ENCODE measurements at regions not wholly inside any gene's neighbourhood (a gene's known extent, or its start where the extent isn't known, plus 50 kb on each side); places are given as distances from the start of the nearest gene placed in this dataset.

DNA sequence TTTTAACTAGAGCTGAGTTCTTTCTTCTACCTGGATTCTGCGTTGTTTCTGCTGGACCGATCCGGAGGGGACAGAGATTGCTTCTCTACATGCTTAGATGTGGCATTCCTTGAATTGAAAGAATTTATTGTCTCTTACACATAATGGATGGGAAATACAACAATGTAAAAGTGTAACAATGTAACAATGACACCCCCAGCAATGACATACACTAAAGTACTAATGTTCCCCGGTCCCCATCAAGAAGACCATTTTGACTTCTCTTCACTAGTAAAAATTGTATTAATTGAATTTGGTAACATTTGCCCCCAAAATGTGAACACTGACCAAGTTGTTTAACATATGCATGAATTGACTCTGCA is 760.2 kb downstream of the TAF11L14 start:
- Histone ChIP-seq H3K4me1 (ENCODE audit: control insufficient read depth in 1 of 2, insufficient read depth in 2 of 2, low read length in 2 of 2) (peaks cover 0 to 3% of the 10 kb centered on the region in 2 experiments), H4K8ac (ENCODE audit: low read depth, low read length) (no peak overlapping the region), H3K79me2 (ENCODE audit: control insufficient read depth, insufficient read depth, low read length, poor library complexity) (no peaks in the 10 kb centered on the region), H3K14ac (ENCODE audit: low read length) (no peak overlapping the region), H4K12ac (ENCODE audit: low read depth, low read length) (no peak overlapping the region), H3K4me2 (ENCODE audit: low read length) (no peak overlapping the region), H3K9me3 (ENCODE audit: insufficient read depth, low read depth, low read length) (no peaks in the 10 kb centered on the region), H3K79me1 (ENCODE audit: low read length) (no peaks in the 10 kb centered on the region), H4K91ac (ENCODE audit: low read depth, low read length) (no peak overlapping the region), H2BK12ac (ENCODE audit: low read length) (no peak overlapping the region), H3K36me3 (ENCODE audit: control insufficient read depth in 1 of 2, insufficient read depth in 2 of 2, low read length in 2 of 2) (no peaks in the 10 kb centered on the region), H3K27me3 (ENCODE audit: insufficient read depth, low read length) (peaks cover 2% of the 10 kb centered on the region), H3K18ac (ENCODE audit: low read length) (no peak overlapping the region), H2BK5ac (ENCODE audit: low read depth, low read length, poor library complexity) (no peak overlapping the region), H3K4me3 (ENCODE audit: low read depth, low read length) (no peak overlapping the region), H2AFZ (ENCODE audit: insufficient read depth, low read length, poor library complexity) (no peak overlapping the region), H2BK120ac (ENCODE audit: insufficient read depth, low read length, poor library complexity) (no peak overlapping the region), H2AK5ac (ENCODE audit: low read length) (no peak overlapping the region), H3K23ac (ENCODE audit: low read length) (no peak overlapping the region), H3K4ac (ENCODE audit: low read depth, low read length) (no peak overlapping the region), H3K9ac (ENCODE audit: low read length) (no peak overlapping the region), H3K27ac (ENCODE audit: low read depth, low read length) (no peak overlapping the region)
- no peak for DNase-seq
- no CpG with 5 or more reads among the region's 4 CpGs for WGBS (ENCODE audit: extremely low coverage, insufficient coverage, insufficient read length)

DNA sequence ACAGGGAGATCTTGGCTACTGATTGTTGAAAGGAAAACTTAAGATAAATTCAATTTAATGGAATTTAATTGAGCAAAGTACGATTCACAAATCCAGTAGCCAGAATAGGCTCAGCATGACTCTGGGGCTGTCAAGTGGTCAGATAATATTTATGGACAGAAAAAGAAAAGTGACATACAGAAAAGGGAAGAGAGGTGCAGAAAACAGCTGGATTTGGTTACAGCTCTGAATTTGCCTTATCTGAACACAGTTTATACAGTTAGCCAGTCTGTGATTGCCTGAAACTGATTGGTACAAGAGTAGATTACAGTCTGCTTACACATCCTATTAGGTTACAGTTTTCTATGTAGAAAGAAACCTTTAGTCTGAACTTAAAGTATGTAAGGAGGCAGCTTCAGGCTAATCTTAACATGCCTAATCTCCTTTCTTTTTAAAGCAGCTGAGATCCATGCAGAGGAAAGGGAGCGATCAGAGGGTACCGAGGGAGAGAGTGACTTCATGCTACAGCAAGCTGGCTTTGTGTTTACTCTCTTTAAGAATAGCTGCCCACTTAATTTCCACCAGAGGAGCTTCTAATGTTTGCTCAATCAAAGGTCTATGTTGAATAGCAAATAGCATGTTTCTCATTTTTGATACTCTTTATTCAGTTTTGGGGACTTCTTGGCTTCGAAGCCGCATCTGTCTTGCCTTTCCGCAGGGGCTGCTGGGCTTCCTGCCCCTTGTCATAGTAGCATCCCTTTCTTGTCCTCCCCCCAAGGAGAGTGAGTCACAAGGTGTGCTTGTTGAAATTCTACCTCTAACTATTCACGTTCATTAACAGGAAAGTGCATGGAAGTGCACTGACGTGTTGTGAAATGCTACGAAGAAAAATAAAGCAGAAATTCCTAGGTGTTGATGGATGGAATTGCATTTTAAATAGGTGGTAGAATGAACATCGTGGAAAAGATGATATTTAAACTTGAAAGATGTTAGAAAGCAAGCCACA is 761.2 kb downstream of the TAF11L14 start:
- WGBS (ENCODE audit: extremely low coverage, insufficient coverage, insufficient read length), result no CpG with 5 or more reads among the region's 10 CpGs
- Histone ChIP-seq H3K27ac (ENCODE audit: low read depth, low read length) (no peak overlapping the region), H4K91ac (ENCODE audit: low read depth, low read length) (no peak overlapping the region), H3K14ac (ENCODE audit: low read length) (no peak overlapping the region), H3K4ac (ENCODE audit: low read depth, low read length) (no peak overlapping the region), H2BK120ac (ENCODE audit: insufficient read depth, low read length, poor library complexity) (no peak overlapping the region), H2AFZ (ENCODE audit: insufficient read depth, low read length, poor library complexity) (no peak overlapping the region), H3K9ac (ENCODE audit: low read length) (no peak overlapping the region), H3K9me3 (ENCODE audit: insufficient read depth, low read depth, low read length) (no peaks in the 10 kb centered on the region), H2BK5ac (ENCODE audit: low read depth, low read length, poor library complexity) (no peak overlapping the region), H3K23ac (ENCODE audit: low read length) (no peak overlapping the region), H4K8ac (ENCODE audit: low read depth, low read length) (no peak overlapping the region), H3K79me2 (ENCODE audit: control insufficient read depth, insufficient read depth, low read length, poor library complexity) (no peaks in the 10 kb centered on the region), H3K18ac (ENCODE audit: low read length) (no peak overlapping the region), H4K12ac (ENCODE audit: low read depth, low read length) (no peak overlapping the region), H3K36me3 (ENCODE audit: control insufficient read depth in 1 of 2, insufficient read depth in 2 of 2, low read length in 2 of 2) (no peaks in the 10 kb centered on the region), H2AK5ac (ENCODE audit: low read length) (no peak overlapping the region), H2BK12ac (ENCODE audit: low read length) (no peak overlapping the region), H3K4me1 (ENCODE audit: control insufficient read depth in 1 of 2, insufficient read depth in 2 of 2, low read length in 2 of 2) (peaks cover 0 to 3% of the 10 kb centered on the region in 2 experiments), H3K4me3 (ENCODE audit: low read depth, low read length) (no peak overlapping the region), H3K4me2 (ENCODE audit: low read length) (no peak overlapping the region), H3K79me1 (ENCODE audit: low read length) (no peaks in the 10 kb centered on the region), H3K27me3 (ENCODE audit: insufficient read depth, low read length) (no peaks in the 10 kb centered on the region)
- no peak for DNase-seq

DNA sequence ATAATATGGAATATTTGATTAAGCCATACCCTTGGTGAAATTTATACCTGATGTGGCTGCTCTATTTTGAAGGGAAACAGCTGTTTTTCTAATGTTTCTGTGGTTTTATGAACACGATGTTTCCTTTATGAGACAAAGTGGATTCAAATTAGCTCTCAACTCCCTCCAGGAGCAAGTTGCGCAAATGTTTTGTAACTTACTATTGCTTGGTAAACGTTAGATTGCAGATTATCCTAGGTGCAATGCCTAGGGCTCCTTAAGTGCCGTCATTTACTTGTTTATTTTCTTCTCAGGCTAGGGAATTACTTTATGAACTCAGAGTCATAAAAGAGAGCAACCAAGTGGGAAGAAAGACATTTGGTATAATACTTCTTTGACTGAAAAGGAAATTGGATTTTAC is 763.1 kb downstream of the TAF11L14 start:
- Histone ChIP-seq H3K27ac (ENCODE audit: low read depth, low read length) (no peak overlapping the region), H3K4ac (ENCODE audit: low read depth, low read length) (no peak overlapping the region), H4K12ac (ENCODE audit: low read depth, low read length) (no peak overlapping the region), H3K9ac (ENCODE audit: low read length) (no peak overlapping the region), H2BK12ac (ENCODE audit: low read length) (no peak overlapping the region), H3K14ac (ENCODE audit: low read length) (no peak overlapping the region), H3K18ac (ENCODE audit: low read length) (no peak overlapping the region), H3K4me3 (ENCODE audit: low read depth, low read length) (no peak overlapping the region), H2BK5ac (ENCODE audit: low read depth, low read length, poor library complexity) (no peak overlapping the region), H2AFZ (ENCODE audit: insufficient read depth, low read length, poor library complexity) (no peak overlapping the region), H3K9me3 (ENCODE audit: insufficient read depth, low read depth, low read length) (no peaks in the 10 kb centered on the region), H3K36me3 (ENCODE audit: control insufficient read depth in 1 of 2, insufficient read depth in 2 of 2, low read length in 2 of 2) (no peaks in the 10 kb centered on the region), H4K8ac (ENCODE audit: low read depth, low read length) (no peak overlapping the region), H3K79me1 (ENCODE audit: low read length) (no peaks in the 10 kb centered on the region), H3K79me2 (ENCODE audit: control insufficient read depth, insufficient read depth, low read length, poor library complexity) (no peaks in the 10 kb centered on the region), H3K4me1 (ENCODE audit: control insufficient read depth in 1 of 2, insufficient read depth in 2 of 2, low read length in 2 of 2) (peaks cover 0 to 3% of the 10 kb centered on the region in 2 experiments), H3K4me2 (ENCODE audit: low read length) (no peak overlapping the region), H2AK5ac (ENCODE audit: low read length) (no peak overlapping the region), H3K27me3 (ENCODE audit: insufficient read depth, low read length) (no peaks in the 10 kb centered on the region), H4K91ac (ENCODE audit: low read depth, low read length) (no peak overlapping the region), H2BK120ac (ENCODE audit: insufficient read depth, low read length, poor library complexity) (no peak overlapping the region), H3K23ac (ENCODE audit: low read length) (no peak overlapping the region)
- no peak for DNase-seq
- no CpG with 5 or more reads among the region's 4 CpGs for WGBS (ENCODE audit: extremely low coverage, insufficient coverage, insufficient read length)

DNA sequence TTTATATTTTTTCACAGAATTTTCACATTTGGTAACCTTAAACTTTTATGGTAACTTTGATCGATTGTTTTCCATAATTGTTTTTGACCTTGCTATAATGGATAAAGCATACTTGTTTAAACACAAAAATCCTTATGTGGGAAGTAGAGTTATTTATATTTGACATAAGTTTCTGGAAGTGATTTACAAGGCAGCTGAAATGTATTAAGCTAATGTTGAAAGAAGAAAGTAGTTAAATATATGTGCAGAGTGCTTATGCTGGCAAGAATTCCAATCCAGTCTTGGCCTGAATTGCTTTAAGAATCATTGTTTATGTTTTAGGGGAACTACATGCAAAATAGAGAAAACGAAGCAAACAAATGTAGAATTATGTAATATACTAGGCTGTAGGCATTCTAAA is 763.6 kb downstream of the TAF11L14 start:
- WGBS (ENCODE audit: extremely low coverage, insufficient coverage, insufficient read length), result no CpG with 5 or more reads among the region's 2 CpGs
- Histone ChIP-seq H2BK120ac (ENCODE audit: insufficient read depth, low read length, poor library complexity) (no peak overlapping the region), H4K12ac (ENCODE audit: low read depth, low read length) (no peak overlapping the region), H3K4me3 (ENCODE audit: low read depth, low read length) (no peak overlapping the region), H3K4me2 (ENCODE audit: low read length) (no peak overlapping the region), H4K8ac (ENCODE audit: low read depth, low read length) (no peak overlapping the region), H3K27me3 (ENCODE audit: insufficient read depth, low read length) (no peaks in the 10 kb centered on the region), H3K9me3 (ENCODE audit: insufficient read depth, low read depth, low read length) (no peaks in the 10 kb centered on the region), H3K18ac (ENCODE audit: low read length) (no peak overlapping the region), H2BK5ac (ENCODE audit: low read depth, low read length, poor library complexity) (no peak overlapping the region), H3K4ac (ENCODE audit: low read depth, low read length) (no peak overlapping the region), H4K91ac (ENCODE audit: low read depth, low read length) (no peak overlapping the region), H3K79me1 (ENCODE audit: low read length) (no peaks in the 10 kb centered on the region), H3K23ac (ENCODE audit: low read length) (no peak overlapping the region), H3K36me3 (ENCODE audit: control insufficient read depth in 1 of 2, insufficient read depth in 2 of 2, low read length in 2 of 2) (no peaks in the 10 kb centered on the region), H3K14ac (ENCODE audit: low read length) (no peak overlapping the region), H3K27ac (ENCODE audit: low read depth, low read length) (no peak overlapping the region), H2AK5ac (ENCODE audit: low read length) (no peak overlapping the region), H3K4me1 (ENCODE audit: control insufficient read depth in 1 of 2, insufficient read depth in 2 of 2, low read length in 2 of 2) (peaks cover 0 to 3% of the 10 kb centered on the region in 2 experiments), H2AFZ (ENCODE audit: insufficient read depth, low read length, poor library complexity) (no peak overlapping the region), H2BK12ac (ENCODE audit: low read length) (no peak overlapping the region), H3K79me2 (ENCODE audit: control insufficient read depth, insufficient read depth, low read length, poor library complexity) (no peaks in the 10 kb centered on the region), H3K9ac (ENCODE audit: low read length) (no peak overlapping the region)
- no peak for DNase-seq

Measured in trophoblast cell (in vitro differentiated cells and primary cell).